Immature natural killer cell (primary cell): ENCODE measurements at regions not wholly inside any gene's neighbourhood (a gene's known extent, or its start where the extent isn't known, plus 50 kb on each side); places are given as distances from the start of the nearest gene placed in this dataset.
"Not testable (repeated sequence)": the region's sequence is repeated elsewhere in the genome, so short reads cannot be mapped to it uniquely, and the experiment has no call there.

ENCODE experiments used
- DNase-seq, 3 donors: peaks; one replicate each; pipeline ENCODE4 v3.0.0; 2022; ENCODE audit warnings: mixed read lengths in 1 of 3
- H3K27ac Mint-ChIP-seq, 6 donors: one replicate each; pipeline ENCODE4 v1.8.0; 2020; ENCODE audit warnings: mixed read lengths in 6 of 6, mild to moderate bottlenecking in 5 of 6, inconsistent platforms in 4 of 6, moderate library complexity in 3 of 6
- H3K27me3 Mint-ChIP-seq, 3 donors: one replicate each; pipeline ENCODE4 v1.8.0; 2020 to 2021; ENCODE audit warnings: low read depth in 3 of 3, mild to moderate bottlenecking in 3 of 3, mixed read lengths in 3 of 3, moderate library complexity in 3 of 3, inconsistent platforms in 1 of 3
- H3K36me3 Mint-ChIP-seq, 3 donors: one replicate each; pipeline ENCODE4 v1.8.0; 2020; ENCODE audit warnings: mixed read lengths in 3 of 3, inconsistent platforms in 2 of 3, mild to moderate bottlenecking in 2 of 3
- H3K4me1 Mint-ChIP-seq, 2 donors: one replicate each; pipeline ENCODE4 v1.8.0; 2020; ENCODE audit warnings: inconsistent platforms in 2 of 2, mild to moderate bottlenecking in 2 of 2, mixed read lengths in 2 of 2, moderate library complexity in 1 of 2
- H3K4me3 Mint-ChIP-seq, 5 donors: one replicate each; pipeline ENCODE4 v1.8.0; 2020; ENCODE audit warnings: mild to moderate bottlenecking in 5 of 5, mixed read lengths in 5 of 5, inconsistent platforms in 3 of 5, moderate library complexity in 3 of 5
- H3K9me3 Mint-ChIP-seq, 6 donors: one replicate each; pipeline ENCODE4 v1.8.0; 2020; ENCODE audit warnings: mild to moderate bottlenecking in 6 of 6, mixed read lengths in 6 of 6, inconsistent platforms in 4 of 6, moderate library complexity in 3 of 6

DNA sequence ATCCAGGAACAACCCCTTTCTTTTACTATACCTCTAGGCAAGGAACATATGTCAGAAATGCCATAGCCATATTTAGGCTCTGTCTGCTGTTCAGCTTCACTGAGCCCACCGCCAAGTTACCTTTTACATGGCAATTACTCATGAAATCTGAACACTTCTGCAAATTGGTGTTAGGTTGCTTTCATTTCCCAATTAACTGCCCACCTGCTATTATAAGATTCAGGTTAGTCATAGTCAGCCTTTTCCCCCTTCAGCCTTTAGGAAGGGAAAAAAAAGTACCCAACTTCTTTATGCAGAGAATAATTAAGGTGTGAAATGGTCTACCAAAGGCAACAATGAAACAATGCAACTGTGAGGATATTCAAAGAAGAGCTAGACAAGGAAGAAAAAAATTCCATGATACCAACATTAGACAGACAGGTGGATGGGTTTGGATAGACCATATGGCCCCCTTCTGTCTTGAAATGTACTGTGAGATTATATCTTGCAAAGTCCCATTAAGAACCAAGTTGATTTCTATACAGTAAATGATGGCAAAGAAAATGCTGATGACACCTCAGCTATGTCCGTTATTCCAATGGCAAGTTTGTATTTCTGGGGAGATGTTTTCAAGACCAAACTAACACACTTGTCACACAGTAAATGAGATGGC lies 442.1 kb upstream of the NRP1 start:
- H3K36me3 Mint-ChIP-seq: no peaks in the 10 kb centered on the region

DNA sequence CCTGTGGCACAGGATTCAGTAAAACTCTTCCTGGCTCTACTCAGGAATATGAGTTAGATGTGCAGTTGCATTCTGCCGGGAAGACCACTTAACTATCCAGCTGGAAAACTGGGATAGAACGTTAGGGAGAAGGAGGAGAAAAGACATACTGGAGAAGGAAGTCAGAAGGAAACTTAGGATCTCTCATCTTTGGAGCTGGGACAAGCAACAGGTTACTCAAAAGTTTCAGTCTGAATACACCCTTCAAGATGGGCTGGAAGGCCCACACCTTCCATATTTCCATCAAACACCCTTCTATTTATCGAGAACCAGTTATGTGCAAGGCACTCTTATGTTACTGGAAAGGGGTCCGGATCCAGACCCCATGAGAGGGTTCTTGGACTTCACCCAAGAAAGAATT lies 440.4 kb upstream of the NRP1 start:
- H3K4me1 Mint-ChIP-seq: peaks cover 18 to 22% of the 10 kb centered on the region in 2 donors
- no peak for DNase-seq
- no peaks in the 10 kb centered on the region for H3K27me3 Mint-ChIP-seq
- no peak overlapping the region for H3K27ac Mint-ChIP-seq
- no peaks in the 10 kb centered on the region for H3K9me3 Mint-ChIP-seq
- H3K4me3 Mint-ChIP-seq: no peak overlapping the region
- no peaks in the 10 kb centered on the region for H3K36me3 Mint-ChIP-seq

More for the DNA sequence above, 442.1 kb upstream of the NRP1 start:
- no peaks in the 10 kb centered on the region for H3K9me3 Mint-ChIP-seq
- H3K4me3 Mint-ChIP-seq: no peak overlapping the region
- no peak for DNase-seq
- no peak overlapping the region for H3K27ac Mint-ChIP-seq
- peaks cover 18 to 21% of the 10 kb centered on the region in 2 donors for H3K4me1 Mint-ChIP-seq
- H3K27me3 Mint-ChIP-seq: no peaks in the 10 kb centered on the region

DNA sequence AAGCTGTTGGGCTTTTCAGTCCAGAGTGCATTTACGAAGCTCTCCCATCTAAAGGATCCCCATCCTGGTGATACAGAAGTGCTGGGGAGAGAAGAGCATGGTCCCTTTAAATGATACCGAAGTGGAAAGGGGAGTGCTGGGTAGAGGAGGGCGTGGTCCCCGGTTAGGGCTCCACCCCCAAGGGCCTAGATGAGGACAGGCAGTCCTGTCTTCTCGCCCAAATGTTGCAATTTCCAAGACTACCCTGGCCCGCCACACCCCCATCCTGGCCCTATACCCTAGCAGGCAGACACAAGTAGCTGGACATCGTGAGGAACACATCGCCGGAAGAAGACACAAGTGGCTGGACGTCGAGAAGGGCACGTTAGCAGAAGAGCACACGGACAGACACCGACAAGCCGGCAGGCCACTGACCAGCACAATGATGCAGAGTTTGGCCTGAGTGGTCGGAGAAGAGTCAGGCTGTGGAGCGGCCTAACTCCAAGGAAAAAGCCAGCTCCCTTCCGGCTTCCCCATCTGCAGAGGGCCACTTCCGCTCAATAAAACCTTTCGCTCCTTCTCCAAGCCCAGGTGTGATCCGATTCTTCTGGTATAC lies 439.5 kb upstream of the NRP1 start:
- no peaks in the 10 kb centered on the region for H3K36me3 Mint-ChIP-seq

GRCh38 chr10:33773253-33773573 lies 438.7 kb upstream of the NRP1 start:
- no peak for DNase-seq
- Mint-ChIP-seq H3K27ac (no peak overlapping the region), H3K36me3 (no peaks in the 10 kb centered on the region), H3K4me3 (peak overlapping the region in 2 of 5 donors; percentile 10 to 65), H3K9me3 (no peaks in the 10 kb centered on the region), H3K27me3 (no peaks in the 10 kb centered on the region), H3K4me1 (peaks cover 18 to 22% of the 10 kb centered on the region in 2 donors)

More for the DNA sequence above, 439.5 kb upstream of the NRP1 start:
- Mint-ChIP-seq H3K4me3 (no peak overlapping the region), H3K9me3 (no peaks in the 10 kb centered on the region), H3K27ac (no peak overlapping the region), H3K27me3 (no peaks in the 10 kb centered on the region), H3K4me1 (peaks cover 18 to 22% of the 10 kb centered on the region in 2 donors)
- no peak for DNase-seq

GRCh38 chr10:33772370-33773252 lies 438.1 kb upstream of the NRP1 start:
- Mint-ChIP-seq H3K27ac (peak overlapping the region in 4 of 6 donors; percentile 18 to 31 (median 22)), H3K9me3 (no peaks in the 10 kb centered on the region), H3K4me1 (peaks cover 18 to 22% of the 10 kb centered on the region in 2 donors), H3K36me3 (no peaks in the 10 kb centered on the region), H3K27me3 (no peaks in the 10 kb centered on the region), H3K4me3 (peak overlapping the region; percentile 28 to 65 (median 48))
- DNase-seq: peak; percentile 10 to 19 (median 17)

DNA sequence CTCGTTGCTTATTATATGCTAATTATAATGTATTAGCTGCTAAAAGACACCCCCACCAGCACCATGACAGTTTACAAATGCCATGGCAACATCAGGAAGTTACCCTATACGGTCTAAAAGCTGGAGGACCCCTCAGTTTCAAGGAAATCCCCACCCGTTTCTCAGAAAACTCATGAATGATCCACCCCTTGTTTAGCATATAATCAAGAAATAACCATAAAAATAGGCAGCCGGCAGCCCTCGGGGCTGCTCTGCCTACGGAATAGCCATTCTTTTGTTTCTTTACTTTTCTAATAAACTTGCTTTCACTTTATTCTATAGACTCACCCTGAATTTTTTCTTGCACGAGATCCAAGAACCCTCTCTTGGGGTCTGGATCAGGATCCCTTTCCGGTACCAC lies 437.4 kb upstream of the NRP1 start:
- not testable (repeated sequence) for H3K9me3 Mint-ChIP-seq, H3K27me3 Mint-ChIP-seq, DNase-seq, H3K36me3 Mint-ChIP-seq
- H3K4me3 Mint-ChIP-seq: peak overlapping the region in 2 of 5 donors; percentile 13 to 65
- H3K4me1 Mint-ChIP-seq: peaks cover 18 to 22% of the 10 kb centered on the region in 2 donors
- peak overlapping the region in 1 of 6 donors; percentile 31 for H3K27ac Mint-ChIP-seq

DNA sequence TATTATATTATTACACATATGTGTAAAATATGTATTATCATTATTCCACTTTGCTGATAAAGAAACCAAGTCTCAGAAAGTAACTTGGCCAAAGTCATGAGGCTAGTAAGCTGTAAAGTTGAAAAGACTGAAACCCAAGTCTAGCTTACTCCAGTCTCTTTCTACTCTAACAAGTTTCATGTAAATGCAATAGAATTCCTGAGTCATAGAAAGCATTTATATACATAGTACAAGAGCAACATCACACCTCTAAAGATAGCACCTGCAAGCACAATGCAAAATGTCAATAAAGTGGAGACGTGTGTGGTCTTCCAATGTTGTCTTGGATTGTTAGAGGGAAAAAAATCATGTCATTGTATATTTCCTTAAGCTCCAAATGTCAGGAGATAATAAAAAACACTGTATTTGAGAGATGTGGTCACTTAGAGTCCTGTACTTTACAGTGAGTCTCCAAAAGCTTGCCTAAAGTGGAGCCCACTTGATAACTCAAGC lies 430.3 kb upstream of the NRP1 start:
- Mint-ChIP-seq H3K27me3 (peaks cover 2 to 3% (median 2%) of the 10 kb centered on the region in 3 donors), H3K4me3 (no peak overlapping the region)

DNA sequence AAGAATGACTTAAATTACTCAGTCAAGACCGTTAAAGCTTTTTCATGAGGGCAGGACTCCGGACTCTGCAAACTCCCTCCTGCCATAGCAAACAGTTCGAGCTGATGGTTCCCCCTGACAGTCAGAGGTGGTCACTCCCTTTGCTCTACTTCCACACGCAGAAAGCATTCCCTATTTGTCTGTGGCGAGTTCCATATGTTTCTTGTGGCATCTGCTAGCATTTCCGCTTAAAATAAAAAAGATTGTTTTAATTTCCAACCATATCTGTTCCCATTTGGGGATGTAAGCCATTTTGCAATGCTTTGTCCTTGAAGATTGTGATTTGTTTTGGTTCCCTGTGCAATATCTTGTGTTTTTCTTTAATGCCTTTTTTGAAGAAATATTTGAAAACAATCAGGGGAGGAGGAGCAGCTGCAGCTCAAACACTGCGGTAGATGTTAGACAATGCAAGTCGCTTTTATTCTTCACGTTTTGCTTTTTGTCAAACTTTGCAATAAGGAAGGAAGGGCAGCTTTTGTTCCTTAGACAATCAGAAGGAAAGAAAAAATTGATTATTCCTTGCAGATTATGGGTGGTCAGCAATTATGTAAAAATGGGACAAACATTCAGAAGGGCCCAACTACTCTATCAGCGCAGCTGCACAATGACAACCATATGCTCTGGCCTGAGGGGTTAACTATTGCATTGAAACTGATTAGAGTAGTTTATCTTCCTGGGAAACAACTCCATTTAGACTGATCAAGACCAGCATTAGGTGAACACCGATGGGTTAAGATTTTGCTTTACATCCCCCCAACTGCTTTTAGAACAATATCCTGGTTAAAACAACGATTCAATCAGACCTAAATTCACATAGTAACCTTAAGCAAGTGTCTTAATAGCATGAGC lies 425.8 kb upstream of the NRP1 start:
- H3K36me3 Mint-ChIP-seq: no peaks in the 10 kb centered on the region
- H3K4me1 Mint-ChIP-seq: no peaks in the 10 kb centered on the region
- DNase-seq: no peak
- H3K27me3 Mint-ChIP-seq: peaks cover 0 to 1% (median 0%) of the 10 kb centered on the region in 3 donors
- H3K4me3 Mint-ChIP-seq: no peak overlapping the region
- H3K27ac Mint-ChIP-seq: no peak overlapping the region
- peaks cover 0 to 6% (median 0%) of the 10 kb centered on the region in 6 donors for H3K9me3 Mint-ChIP-seq

More for the DNA sequence above, 430.3 kb upstream of the NRP1 start:
- peaks cover 0 to 6% (median 0%) of the 10 kb centered on the region in 6 donors for H3K9me3 Mint-ChIP-seq
- H3K27ac Mint-ChIP-seq: no peak overlapping the region
- DNase-seq: no peak
- H3K36me3 Mint-ChIP-seq: no peaks in the 10 kb centered on the region
- no peaks in the 10 kb centered on the region for H3K4me1 Mint-ChIP-seq

- Mint-ChIP-seq H3K27ac (no peak overlapping the region), H3K9me3 (peaks cover 0 to 6% (median 0%) of the 10 kb centered on the region in 6 donors), H3K27me3 (peaks cover 0 to 1% (median 0%) of the 10 kb centered on the region in 3 donors), H3K4me1 (peaks cover 7 to 8% of the 10 kb centered on the region in 2 donors), H3K4me3 (no peak overlapping the region), H3K36me3 (no peaks in the 10 kb centered on the region)
- DNase-seq: no peak
These were observed 424.7 kb upstream of the NRP1 start for GRCh38 chr10:33759191-33759590.

DNA sequence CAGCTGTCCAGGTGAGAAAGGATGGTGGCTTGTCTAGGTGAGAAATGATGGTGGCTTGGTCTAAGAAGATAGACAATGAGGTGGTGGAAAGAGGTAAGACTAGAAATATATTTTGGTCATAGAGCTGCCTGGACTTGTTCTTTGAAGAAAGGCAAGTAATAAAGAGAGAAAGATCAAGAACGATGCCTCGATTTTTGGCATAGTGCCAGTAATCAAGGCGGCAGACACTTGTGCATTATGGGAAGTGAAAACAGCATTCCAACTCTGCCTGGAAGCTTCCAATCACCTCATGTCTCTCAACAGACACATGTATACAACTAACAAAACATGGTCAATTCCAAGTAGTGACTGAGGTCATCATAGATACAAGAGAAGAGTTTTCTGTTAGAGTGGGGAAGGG lies 423.8 kb upstream of the NRP1 start:
- peaks cover 0 to 1% (median 0%) of the 10 kb centered on the region in 3 donors for H3K27me3 Mint-ChIP-seq
- no peak for DNase-seq
- no peak overlapping the region for H3K4me3 Mint-ChIP-seq
- peaks cover 0 to 6% (median 0%) of the 10 kb centered on the region in 6 donors for H3K9me3 Mint-ChIP-seq
- H3K27ac Mint-ChIP-seq: no peak overlapping the region
- H3K4me1 Mint-ChIP-seq: peaks cover 9 to 12% of the 10 kb centered on the region in 2 donors
- H3K36me3 Mint-ChIP-seq: no peaks in the 10 kb centered on the region

GRCh38 chr10:33754052-33754451 lies 419.6 kb upstream of the NRP1 start:
- Mint-ChIP-seq H3K9me3 (no peaks in the 10 kb centered on the region), H3K4me1 (peaks cover 11 to 21% of the 10 kb centered on the region in 2 donors), H3K4me3 (peak overlapping the region in 1 of 5 donors; percentile 19), H3K27ac (peak overlapping the region in 1 of 6 donors; percentile 3), H3K27me3 (peaks cover 0 to 1% (median 0%) of the 10 kb centered on the region in 3 donors), H3K36me3 (no peaks in the 10 kb centered on the region)
- no peak for DNase-seq

DNA sequence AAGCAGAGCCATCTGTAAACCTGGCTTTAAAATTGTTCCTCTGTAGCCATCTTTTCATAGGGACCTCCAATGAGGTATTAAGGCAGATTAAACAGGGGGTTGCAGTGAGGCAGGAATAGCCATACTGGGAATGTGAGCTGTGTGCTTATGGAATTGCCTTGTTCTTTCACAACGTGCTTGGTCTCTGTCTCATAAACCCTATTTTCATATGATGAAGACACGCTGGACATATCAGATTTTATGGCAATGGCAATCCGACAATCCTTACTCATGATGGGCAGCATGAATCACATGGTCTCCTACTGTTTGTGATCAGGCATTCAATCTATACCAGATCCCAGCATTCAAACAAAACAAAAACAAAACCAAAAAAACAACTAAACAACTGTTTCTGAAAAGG lies 418.9 kb upstream of the NRP1 start:
- Mint-ChIP-seq H3K4me3 (no peak overlapping the region), H3K9me3 (no peaks in the 10 kb centered on the region), H3K4me1 (peaks cover 18 to 21% of the 10 kb centered on the region in 2 donors), H3K27ac (peak overlapping the region in 1 of 6 donors; percentile 65), H3K27me3 (no peaks in the 10 kb centered on the region), H3K36me3 (no peaks in the 10 kb centered on the region)
- no peak for DNase-seq

- Mint-ChIP-seq H3K9me3 (no peaks in the 10 kb centered on the region), H3K4me1 (peaks cover 48 to 51% of the 10 kb centered on the region in 2 donors), H3K27ac (no peak overlapping the region), H3K4me3 (no peak overlapping the region), H3K36me3 (no peaks in the 10 kb centered on the region), H3K27me3 (peaks cover 0 to 3% (median 1%) of the 10 kb centered on the region in 3 donors)
- no peak for DNase-seq
These were observed 415.3 kb upstream of the NRP1 start for GRCh38 chr10:33749790-33750189.
